Endodermal cell (in vitro differentiated cells): ENCODE measurements at regions not wholly inside any gene's neighbourhood (a gene's known extent, or its start where the extent isn't known, plus 50 kb on each side); places are given as distances from the start of the nearest gene placed in this dataset.

ENCODE experiments used
- DNase-seq: peaks from one replicate; pipeline ENCODE4 v3.0.0-alpha.2; 2017
- H3K27ac ChIP-seq: 2 replicates; pipeline ENCODE4 v1.5.1; 2013; ENCODE audit warnings: mild to moderate bottlenecking, low read depth, low read length, moderate library complexity
- H3K27me3 ChIP-seq: 2 replicates; pipeline ENCODE4 v1.6.1; 2013; ENCODE audit warnings: mild to moderate bottlenecking, low read length, moderate library complexity; ENCODE audit not compliant: insufficient read depth, control insufficient read depth, poor library complexity, severe bottlenecking
- H3K36me3 ChIP-seq: 2 replicates; pipeline ENCODE4 v1.7.0; 2013; ENCODE audit warnings: mild to moderate bottlenecking, low read length, moderate library complexity; ENCODE audit not compliant: control insufficient read depth, insufficient read depth
- H3K4me1 ChIP-seq: one replicate; pipeline ENCODE4 v1.7.0; 2013; ENCODE audit warnings: low read length; ENCODE audit not compliant: control insufficient read depth, insufficient read depth
- H3K4me3 ChIP-seq: 2 replicates; pipeline ENCODE4 v1.5.1; 2013; ENCODE audit warnings: mild to moderate bottlenecking, low read length, moderate library complexity
- H3K9ac ChIP-seq: 2 replicates; pipeline ENCODE4 v1.6.1; 2013; ENCODE audit warnings: mild to moderate bottlenecking, low read length, moderate library complexity; ENCODE audit not compliant: poor library complexity, severe bottlenecking; ENCODE audit errors: extremely low read depth
- H3K9me3 ChIP-seq: 2 replicates; pipeline ENCODE4 v1.6.1; 2013; ENCODE audit warnings: mild to moderate bottlenecking, low read length, moderate library complexity; ENCODE audit not compliant: control insufficient read depth
- H3K27ac Mint-ChIP-seq: 2 replicates; pipeline ENCODE4 v1.8.0; 2020; ENCODE audit warnings: mixed read lengths
- H3K27me3 Mint-ChIP-seq: 2 replicates; pipeline ENCODE4 v1.8.0; 2021; ENCODE audit warnings: mild to moderate bottlenecking, mixed read lengths; ENCODE audit not compliant: insufficient read depth
- H3K36me3 Mint-ChIP-seq: 2 replicates; pipeline ENCODE4 v1.8.0; 2020; ENCODE audit warnings: low read depth, mixed read lengths
- H3K4me1 Mint-ChIP-seq: 2 replicates; pipeline ENCODE4 v1.8.0; 2020; ENCODE audit warnings: mixed read lengths
- H3K4me3 Mint-ChIP-seq: 2 replicates; pipeline ENCODE4 v1.8.0; 2020; ENCODE audit warnings: mild to moderate bottlenecking, moderate library complexity, mixed read lengths
- H3K9me3 Mint-ChIP-seq: 2 replicates; pipeline ENCODE4 v1.8.0; 2020; ENCODE audit warnings: mild to moderate bottlenecking, mixed read lengths
- WGBS, 2 experiments: methylation state at CpG; one replicate each; pipeline versions ENCODE4 v1.1.5 to v1.1.7; 2013; ENCODE audit warnings: missing lambda C conversion rate in 2 of 2, mixed read lengths in 1 of 2; ENCODE audit not compliant: insufficient coverage in 1 of 2, insufficient read length in 1 of 2; 5-methylcytosine and 5-hydroxymethylcytosine counted together
- TF ChIP-seq, protein P1 (sequence below): fragments of 200-600 bp; sonication (generic); conservative IDR thresholded peaks from 2 replicates; pipeline ENCODE4 v1.5.0; 2021; ENCODE audit warnings: antibody characterized with exemption, mild to moderate bottlenecking

DNA sequence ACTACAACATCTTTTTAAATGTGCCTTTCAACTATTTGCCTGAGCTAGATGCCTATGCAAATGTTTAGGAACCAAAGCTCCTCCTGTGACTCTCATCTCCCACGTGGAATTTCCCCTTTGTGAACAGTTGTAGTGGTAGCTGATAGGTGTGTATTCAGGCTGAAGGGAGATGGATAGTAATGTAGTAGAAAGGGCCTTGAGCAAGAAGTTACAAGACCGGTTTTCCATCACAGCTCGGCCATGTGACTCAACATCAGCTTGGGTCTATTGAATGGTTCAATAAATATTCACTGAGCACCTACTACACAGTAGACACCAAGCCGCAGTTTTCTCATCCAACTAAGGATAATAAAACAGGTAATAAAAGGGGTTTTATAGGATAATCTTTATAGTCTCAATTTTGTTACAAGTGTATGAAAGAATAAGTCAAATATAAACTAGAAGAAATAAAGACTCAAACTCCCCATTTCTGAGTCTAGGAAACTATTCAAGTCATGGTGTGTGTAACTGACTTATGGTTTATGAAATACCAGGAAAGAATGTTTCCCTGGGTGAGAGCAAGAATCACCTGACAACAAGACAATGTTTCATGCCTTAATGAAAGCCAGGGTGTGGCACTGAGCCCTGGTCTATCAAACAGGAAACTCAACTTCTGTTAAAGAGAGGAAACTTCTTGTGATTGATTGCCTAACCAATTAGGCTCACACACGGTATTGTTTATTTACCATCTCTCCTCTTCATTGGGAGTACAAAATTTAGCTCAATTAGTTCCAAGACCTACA lies 187.1 kb upstream of the SPEF2 start:
- no peaks in the 10 kb centered on the region for H3K9me3 ChIP-seq
- H3K9ac ChIP-seq, result no peak overlapping the region
- no peak for DNase-seq
- Mint-ChIP-seq H3K4me1 (no peaks in the 10 kb centered on the region), H3K27ac (no peak overlapping the region), H3K27me3 (peaks cover 3% of the 10 kb centered on the region), H3K36me3 (no peaks in the 10 kb centered on the region), H3K4me3 (no peak overlapping the region), H3K9me3 (no peaks in the 10 kb centered on the region)
- no peak overlapping the region for H3K4me3 ChIP-seq
- H3K36me3 ChIP-seq, result no peaks in the 10 kb centered on the region
- no peak overlapping the region for H3K27ac ChIP-seq
- no peaks in the 10 kb centered on the region for H3K27me3 ChIP-seq
- TF ChIP-seq, protein P1, sequence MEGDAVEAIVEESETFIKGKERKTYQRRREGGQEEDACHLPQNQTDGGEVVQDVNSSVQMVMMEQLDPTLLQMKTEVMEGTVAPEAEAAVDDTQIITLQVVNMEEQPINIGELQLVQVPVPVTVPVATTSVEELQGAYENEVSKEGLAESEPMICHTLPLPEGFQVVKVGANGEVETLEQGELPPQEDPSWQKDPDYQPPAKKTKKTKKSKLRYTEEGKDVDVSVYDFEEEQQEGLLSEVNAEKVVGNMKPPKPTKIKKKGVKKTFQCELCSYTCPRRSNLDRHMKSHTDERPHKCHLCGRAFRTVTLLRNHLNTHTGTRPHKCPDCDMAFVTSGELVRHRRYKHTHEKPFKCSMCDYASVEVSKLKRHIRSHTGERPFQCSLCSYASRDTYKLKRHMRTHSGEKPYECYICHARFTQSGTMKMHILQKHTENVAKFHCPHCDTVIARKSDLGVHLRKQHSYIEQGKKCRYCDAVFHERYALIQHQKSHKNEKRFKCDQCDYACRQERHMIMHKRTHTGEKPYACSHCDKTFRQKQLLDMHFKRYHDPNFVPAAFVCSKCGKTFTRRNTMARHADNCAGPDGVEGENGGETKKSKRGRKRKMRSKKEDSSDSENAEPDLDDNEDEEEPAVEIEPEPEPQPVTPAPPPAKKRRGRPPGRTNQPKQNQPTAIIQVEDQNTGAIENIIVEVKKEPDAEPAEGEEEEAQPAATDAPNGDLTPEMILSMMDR, result no peak
- WGBS, 2 experiments, result 71 to 92% methylated on average over 2 to 4 of the region's 5 CpGs
- H3K4me1 ChIP-seq, result no peaks in the 10 kb centered on the region

DNA sequence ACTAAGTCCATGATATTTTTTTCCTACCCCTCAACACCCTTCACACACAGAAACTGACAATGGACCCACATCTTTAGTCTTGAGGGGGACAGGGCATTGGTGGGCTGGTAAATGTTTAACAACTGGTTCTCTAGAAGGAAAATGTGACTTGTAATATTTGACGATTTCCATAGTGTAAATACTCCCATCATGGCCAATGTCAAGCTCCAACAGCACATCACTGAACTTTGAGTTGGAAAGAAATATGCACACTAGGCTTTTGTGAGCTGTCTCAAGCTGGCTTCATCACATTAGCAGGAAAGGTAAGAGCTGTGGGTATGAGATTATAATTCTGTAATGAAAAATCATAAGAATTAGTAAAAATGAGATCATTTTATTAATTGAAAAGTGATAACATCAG lies 189.9 kb upstream of the PRLR start:
- H3K36me3 Mint-ChIP-seq, result no peaks in the 10 kb centered on the region
- no peaks in the 10 kb centered on the region for H3K9me3 ChIP-seq
- H3K27me3 ChIP-seq, result no peaks in the 10 kb centered on the region
- H3K9ac ChIP-seq, result no peak overlapping the region
- TF ChIP-seq, protein P1, result no peak
- H3K4me3 ChIP-seq, result no peak overlapping the region
- 85% methylated on average over 1 of the region's 1 CpG; no CpG with 5 or more reads in 1 of the 2 experiments for WGBS, 2 experiments
- peaks cover 9% of the 10 kb centered on the region for H3K4me1 ChIP-seq
- H3K27ac ChIP-seq, result no peak overlapping the region
- H3K4me3 Mint-ChIP-seq, result no peak overlapping the region
- no peak overlapping the region for H3K27ac Mint-ChIP-seq
- no peaks in the 10 kb centered on the region for H3K36me3 ChIP-seq
- H3K27me3 Mint-ChIP-seq, result no peaks in the 10 kb centered on the region
- no peaks in the 10 kb centered on the region for H3K9me3 Mint-ChIP-seq
- DNase-seq, result no peak
- peaks cover 7% of the 10 kb centered on the region for H3K4me1 Mint-ChIP-seq

DNA sequence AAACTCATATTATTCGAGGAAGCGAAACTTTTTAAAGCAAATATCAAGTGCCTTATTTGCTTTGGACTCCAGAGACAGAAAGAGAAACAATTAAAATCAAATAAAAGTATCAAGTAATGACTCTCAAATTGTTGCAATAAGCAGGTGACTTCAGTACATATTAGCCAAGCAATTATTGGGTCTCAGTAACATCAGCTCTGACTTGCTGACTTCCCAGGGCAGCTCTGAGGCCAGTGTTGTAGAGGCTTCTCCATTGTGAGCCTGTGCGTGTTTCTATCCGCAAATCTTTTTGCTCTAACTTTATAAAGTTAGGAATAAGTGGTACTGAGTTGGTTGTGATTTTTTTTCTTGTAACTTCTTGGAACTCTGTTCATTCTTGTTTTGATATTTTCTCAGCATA lies 186.8 kb upstream of the PRLR start:
- TF ChIP-seq, protein P1, result no peak
- WGBS, 2 experiments, result 93 to 94% methylated on average over 2 to 4 of the region's 4 CpGs
- no peak for DNase-seq
- H3K9ac ChIP-seq, result no peak overlapping the region
- H3K9me3 ChIP-seq, result no peaks in the 10 kb centered on the region
- H3K27ac ChIP-seq, result no peak overlapping the region
- H3K36me3 ChIP-seq, result no peaks in the 10 kb centered on the region
- H3K4me1 ChIP-seq, result peaks cover 9% of the 10 kb centered on the region
- H3K27me3 ChIP-seq, result no peaks in the 10 kb centered on the region
- H3K4me3 ChIP-seq, result no peak overlapping the region
- no peak overlapping the region for H3K4me3 Mint-ChIP-seq
- H3K9me3 Mint-ChIP-seq, result peaks cover 8% of the 10 kb centered on the region
- no peak overlapping the region for H3K27ac Mint-ChIP-seq
- no peaks in the 10 kb centered on the region for H3K36me3 Mint-ChIP-seq
- H3K27me3 Mint-ChIP-seq, result no peaks in the 10 kb centered on the region
- peaks cover 7% of the 10 kb centered on the region for H3K4me1 Mint-ChIP-seq
